Right lobe of liver (tissue), 4 donors: ENCODE measurements at regions not wholly inside any gene's neighbourhood (a gene's known extent, or its start where the extent isn't known, plus 50 kb on each side); places are given as distances from the start of the nearest gene placed in this dataset.

ENCODE experiments used
- CTCF ChIP-seq, 4 donors: fragments of 200-600 bp in 3 of 4; fragments of 450-650 bp in 1 of 4; IDR thresholded peaks; one replicate each; pipeline versions ENCODE4 v1.5.1 to v1.8.0; 2016 to 2022; ENCODE audit warnings: antibody characterized with exemption in 4 of 4, mild to moderate bottlenecking in 2 of 4
- POLR2A ChIP-seq: fragments of 450-650 bp; IDR thresholded peaks from one replicate; pipeline ENCODE4 v1.6.1; 2017; ENCODE audit warnings: antibody characterized with exemption, mild to moderate bottlenecking
- donor health status: DM: no; HTN: no; CAD: no.
- donor health status: DM: no; HTN: no; CAD: no.
- donor health status: DM: no; HTN: yes; CAD: no.

- TF ChIP-seq CTCF (IDR thresholded peaks at IDR 0.05) (no peak), POLR2A (no peak)
These were observed 544.3 kb upstream of the CDH5 start for GRCh38 chr16:65822148-65822547.
